ENCODE measurements at regions not wholly inside any gene's neighbourhood (a gene's known extent, or its start where the extent isn't known, plus 50 kb on each side); places are given as distances from the start of the nearest gene placed in this dataset.

- TF ChIP-seq CTCF (IDR thresholded peaks at IDR 0.05; ENCODE audit: extremely low read depth in 1 of 2, insufficient read depth in 1 of 2, low read depth in 1 of 2, low read length in 2 of 2): no peak
- TF ChIP-seq POLR2A (IDR thresholded peaks at IDR 0.05; ENCODE audit: low read depth, low read length): no peak
- TF ChIP-seq EZH2 (IDR thresholded peaks at IDR 0.05; ENCODE audit: borderline replicate concordance, low read depth, low read length, severe bottlenecking): no peak
- no peak for TF ChIP-seq POLR2AphosphoS5 (IDR thresholded peaks at IDR 0.05; ENCODE audit: insufficient read depth, low read depth, low read length)
These were observed 71.3 kb upstream of the CACNA1D start for GRCh38 chr3:53422954-53423698.

All from endothelial cell of umbilical vein (primary cell).